A549 (cell line): ENCODE measurements at regions not wholly inside any gene's neighbourhood (a gene's known extent, or its start where the extent isn't known, plus 50 kb on each side); places are given as distances from the start of the nearest gene placed in this dataset.

Source experiments
- ATAC-seq, 2 experiments: fragments of 200-7000 bp in 1 of 2; fragments of >200 bp in 1 of 2; cut with Nextera tagmentation in 1 of 2; cut with Tn5 transposase in 1 of 2; 3 replicates each; pipeline versions ENCODE4 v1.8.0 to v1.9.1; 2018 to 2020; ENCODE audit warnings: mild to moderate bottlenecking in 1 of 2, moderate library complexity in 1 of 2
- CTCF ChIA-PET: fragments of 300-600 bp; sonication (Branson Sonifier 250); formaldehyde crosslinking; extraction: SDS; loops from one replicate; lab custom pipeline; 2021; ENCODE audit warnings: antibody characterized with exemption, inconsistent platforms; lab: Yijun Ruan, JAX
- POLR2A ChIA-PET: fragments of 350-600 bp; formaldehyde crosslinking; extraction: SDS; loops from one replicate; lab custom pipeline; 2021; ENCODE audit warnings: antibody characterized with exemption, inconsistent platforms; lab: Yijun Ruan, JAX
- DNase-seq, 2 experiments: peaks; one replicate each; pipeline versions ENCODE4 v3.0.0 to v3.0.0-alpha.2; 2011 to 2016; ENCODE audit warnings: low read depth in 1 of 2, low spot score in 1 of 2
- FAIRE-seq: peaks from 2 replicates; lab custom pipeline; 2011; peaks lifted over from hg19 to GRCh38; lab: Jason Lieb, UNC
- H3K27ac ChIP-seq, 2 experiments: fragments of >200 bp; sonication (Bioruptor Twin); formaldehyde crosslinking; 3 replicates each; pipeline ENCODE4 v1.5.1; 2016 to 2017
- H3K4me1 ChIP-seq: fragments of >200 bp; sonication (Bioruptor Twin); formaldehyde crosslinking; 3 replicates; pipeline ENCODE4 v1.6.1; 2016
- H3K4me2 ChIP-seq: fragments of >200 bp; sonication (Bioruptor Twin); formaldehyde crosslinking; 3 replicates; pipeline ENCODE4 v1.6.1; 2016
- H3K4me3 ChIP-seq: fragments of >200 bp; sonication (Bioruptor Twin); formaldehyde crosslinking; 3 replicates; pipeline ENCODE4 v1.5.1; 2016
- H3K9me3 ChIP-seq: fragments of >200 bp; sonication (Bioruptor Twin); formaldehyde crosslinking; 3 replicates; pipeline ENCODE4 v1.6.1; 2016
- BCL3 ChIP-seq: fragments of >200 bp; sonication (Bioruptor Twin); formaldehyde crosslinking; IDR thresholded peaks from 3 replicates; pipeline ENCODE4 v1.6.1; 2016
- BHLHE40 ChIP-seq: IDR thresholded peaks from 2 replicates; pipeline ENCODE4 v1.6.1; 2012; ENCODE audit warnings: low read depth, low read length, inconsistent platforms
- CEBPB ChIP-seq, 2 experiments: fragments of >200 bp in 1 of 2; sonication (Bioruptor Twin) in 1 of 2; formaldehyde crosslinking in 1 of 2; IDR thresholded peaks; 2 replicates each; pipeline ENCODE4 v1.6.1; 2012 to 2016
- CHD2 ChIP-seq: fragments of 150-350 bp; IDR thresholded peaks from 2 replicates; pipeline ENCODE4 v1.6.1; 2014; ENCODE audit warnings: low read length; ENCODE audit not compliant: partially characterized antibody
- ESRRA ChIP-seq: fragments of 150-350 bp; IDR thresholded peaks from 2 replicates; pipeline ENCODE4 v1.6.1; 2014; ENCODE audit warnings: mild to moderate bottlenecking, low read length, borderline replicate concordance
- FOSL2 ChIP-seq, 2 experiments: fragments of 450-650 bp in 1 of 2; fragments of >200 bp in 1 of 2; sonication (Bioruptor Twin) in 1 of 2; formaldehyde crosslinking; IDR thresholded peaks; 2 replicates each; pipeline versions ENCODE4 v1.5.0 to v1.6.1; 2016 to 2020; ENCODE audit warnings: mild to moderate bottlenecking in 1 of 2, moderate library complexity in 1 of 2
- HOXA7 ChIP-seq: fragments of 250-450 bp; sonication (Bioruptor Pico); IDR thresholded peaks from 2 replicates; pipeline ENCODE4 v1.5.0; 2020; ENCODE audit warnings: mild to moderate bottlenecking, moderate library complexity
- MAX ChIP-seq: IDR thresholded peaks from 2 replicates; pipeline ENCODE4 v1.6.1; 2012
- MYC ChIP-seq: IDR thresholded peaks from 2 replicates; pipeline ENCODE4 v1.6.1; 2012; ENCODE audit warnings: mild to moderate bottlenecking, inconsistent platforms, low read length, improper control_type of control experiment, borderline replicate concordance
- NFE2L2 ChIP-seq: fragments of 150-350 bp; conservative IDR thresholded peaks from 2 replicates; pipeline ENCODE4 v1.6.1; 2014; ENCODE audit warnings: low read length
- NPAS2 ChIP-seq: fragments of 250-450 bp; sonication (Bioruptor Pico); IDR thresholded peaks from 2 replicates; pipeline ENCODE4 v1.8.0; 2022; ENCODE audit warnings: mild to moderate bottlenecking, moderate library complexity, borderline replicate concordance
- NR3C1 ChIP-seq: fragments of >200 bp; sonication (Bioruptor Twin); formaldehyde crosslinking; IDR thresholded peaks from 3 replicates; pipeline ENCODE4 v1.6.1; 2017
- RAD21 ChIP-seq, 2 experiments: fragments of >200 bp in 1 of 2; sonication (Bioruptor Twin) in 1 of 2; formaldehyde crosslinking in 1 of 2; IDR thresholded peaks in 1 of 2; conservative IDR thresholded peaks in 1 of 2; 2 replicates in 1 of 2; 3 replicates in 1 of 2; pipeline ENCODE4 v1.6.1; 2012 to 2018; ENCODE audit warnings: inconsistent platforms in 1 of 2
- REST ChIP-seq: fragments of 200-600 bp; sonication (generic); IDR thresholded peaks from 2 replicates; pipeline ENCODE4 v1.6.1; 2016; ENCODE audit warnings: antibody characterized with exemption, mild to moderate bottlenecking, moderate library complexity
- RFX5 ChIP-seq: fragments of 450-650 bp; IDR thresholded peaks from 2 replicates; pipeline ENCODE4 v1.7.1; 2014; ENCODE audit warnings: antibody characterized with exemption, mild to moderate bottlenecking, moderate library complexity
- RNF2 ChIP-seq: fragments of 200-600 bp; sonication (generic); IDR thresholded peaks from 2 replicates; pipeline ENCODE4 v1.6.1; 2016; ENCODE audit warnings: low read depth, mild to moderate bottlenecking, antibody characterized with exemption, moderate library complexity, borderline replicate concordance
- USF2 ChIP-seq: fragments of 450-650 bp; IDR thresholded peaks from 2 replicates; pipeline ENCODE4 v1.6.1; 2014; ENCODE audit warnings: antibody characterized with exemption
- ZSCAN20 ChIP-seq: fragments of 250-450 bp; sonication (Bioruptor Pico); IDR thresholded peaks from 2 replicates; pipeline ENCODE4 v1.8.0; 2022; ENCODE audit warnings: mild to moderate bottlenecking, moderate library complexity
- WGBS: methylation state at CpG from one replicate; pipeline ENCODE4 v1.1.6; 2017; ENCODE audit errors: missing lambda C conversion rate; 5-methylcytosine and 5-hydroxymethylcytosine counted together
- TF ChIP-seq, protein P1 (sequence below): fragments of 250-450 bp; sonication (Bioruptor Pico); IDR thresholded peaks from 2 replicates; pipeline ENCODE4 v1.5.0; 2020; ENCODE audit warnings: low read depth, mild to moderate bottlenecking, moderate library complexity

DNA sequence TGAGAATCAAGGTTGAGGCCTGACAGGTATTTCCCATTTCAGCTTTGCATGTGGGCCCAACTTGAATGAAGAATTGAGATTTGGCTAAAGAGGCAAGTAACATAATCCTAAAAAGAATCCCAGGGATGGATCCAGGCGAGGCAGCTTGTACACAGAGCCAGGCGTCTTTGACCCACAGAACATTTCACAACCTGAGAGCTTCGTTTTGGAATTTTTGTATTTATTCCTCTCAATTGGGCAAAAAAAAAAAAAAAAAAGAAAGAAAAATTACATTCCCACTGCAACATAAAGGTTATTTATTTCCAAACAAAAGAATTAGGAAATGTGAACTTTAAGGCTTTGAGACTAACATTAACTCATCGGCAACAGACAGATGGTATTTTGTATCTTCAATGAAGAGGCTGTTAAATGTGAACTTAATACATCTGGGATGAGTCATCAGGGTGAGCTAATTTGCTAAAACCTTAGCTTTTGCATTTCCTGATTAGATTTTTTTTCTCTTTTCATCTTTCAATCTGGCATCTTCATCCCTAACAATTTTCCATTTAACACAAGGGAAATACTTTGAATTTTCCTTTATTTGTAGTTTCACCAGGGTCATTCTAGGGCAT, 478.5 kb upstream of the TNP1 start:
- CTCF ChIA-PET, result no interaction called here
- Histone ChIP-seq H3K27ac (peak overlapping the region; percentile 55; a peak in 4 of 6 replicates), H3K4me3 (no peak overlapping the region), H3K9me3 (no peaks in the 10 kb centered on the region), H3K4me2 (peak overlapping the region; percentile 32), H3K4me1 (peaks cover 48% of the 10 kb centered on the region)
- POLR2A ChIA-PET, result no interaction called here
- peak in 1 of 2 experiments; percentile 43 for DNase-seq
- no peak for FAIRE-seq
- no peak for ATAC-seq
- no peak for TF ChIP-seq HOXA7 (CRISPR knock-in tag)
- TF ChIP-seq BCL3, result no peak
- no peak for TF ChIP-seq REST
- TF ChIP-seq FOSL2 (IDR thresholded peaks at IDR 0.05), result no peak
- TF ChIP-seq FOSL2 (CRISPR knock-in tag; IDR thresholded peaks at IDR 0.05), result peak; percentile 87
- no peak for TF ChIP-seq MYC
- no peak for TF ChIP-seq NPAS2 (CRISPR knock-in tag)
- no peak for TF ChIP-seq NR3C1
- no peak for TF ChIP-seq ESRRA
- TF ChIP-seq CEBPB (IDR thresholded peaks at IDR 0.05), result peak in 1 of 2 experiments; percentile 27; a peak in 1 of 4 replicates
- WGBS, result 30% methylated on average over 4 of the region's 4 CpGs

- peak overlapping the region; percentile 32 for H3K4me2 ChIP-seq
- H3K4me3 ChIP-seq, result no peak overlapping the region
- DNase-seq (no peak), FAIRE-seq (no peak), ATAC-seq (no peak)
- 83% methylated on average over 3 of the region's 3 CpGs for WGBS
- POLR2A ChIA-PET, result no interaction called here
- CTCF ChIA-PET, result no interaction called here
- H3K27ac ChIP-seq, result peak overlapping the region; percentile 55; a peak in 3 of 6 replicates
- H3K4me1 ChIP-seq, result peaks cover 53% of the 10 kb centered on the region
- no peaks in the 10 kb centered on the region for H3K9me3 ChIP-seq
- TF ChIP-seq RNF2, result no peak
- TF ChIP-seq NPAS2 (CRISPR knock-in tag), result no peak
- no peak for TF ChIP-seq RFX5
- no peak for TF ChIP-seq MAX
- no peak for TF ChIP-seq CHD2
- no peak for TF ChIP-seq NFE2L2
- TF ChIP-seq, protein P1, sequence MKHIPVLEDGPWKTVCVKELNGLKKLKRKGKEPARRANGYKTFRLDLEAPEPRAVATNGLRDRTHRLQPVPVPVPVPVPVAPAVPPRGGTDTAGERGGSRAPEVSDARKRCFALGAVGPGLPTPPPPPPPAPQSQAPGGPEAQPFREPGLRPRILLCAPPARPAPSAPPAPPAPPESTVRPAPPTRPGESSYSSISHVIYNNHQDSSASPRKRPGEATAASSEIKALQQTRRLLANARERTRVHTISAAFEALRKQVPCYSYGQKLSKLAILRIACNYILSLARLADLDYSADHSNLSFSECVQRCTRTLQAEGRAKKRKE (CRISPR knock-in tag), result no peak
- no peak for TF ChIP-seq RAD21 (conservative IDR thresholded peaks at IDR 0.05 in 1 of 2, IDR thresholded peaks at IDR 0.05 in 1 of 2)
- no peak for TF ChIP-seq USF2
- no peak for TF ChIP-seq ZSCAN20 (CRISPR knock-in tag)
- TF ChIP-seq BHLHE40, result no peak
Observed at GRCh38 chr2:217337771-217338170, 477.9 kb upstream of the TNP1 start.
